WTC11 (cell line): ENCODE measurements at regions not wholly inside any gene's neighbourhood (a gene's known extent, or its start where the extent isn't known, plus 50 kb on each side); places are given as distances from the start of the nearest gene placed in this dataset.
"Not testable (repeated sequence)": the region's sequence is repeated elsewhere in the genome, so short reads cannot be mapped to it uniquely, and the experiment has no call there.

Experiments
- CBFB ChIP-seq: sonication (generic); formaldehyde crosslinking; IDR thresholded peaks from 2 replicates; pipeline ENCODE4 v1.8.1; 2022; ENCODE audit warnings: mild to moderate bottlenecking, low read depth, missing genetic modification reagents
- E2F5 ChIP-seq: sonication (generic); formaldehyde crosslinking; IDR thresholded peaks from 2 replicates; pipeline ENCODE4 v1.8.1; 2022; ENCODE audit warnings: mild to moderate bottlenecking, moderate library complexity, missing genetic modification reagents
- ELF4 ChIP-seq: sonication (generic); formaldehyde crosslinking; IDR thresholded peaks from 2 replicates; pipeline ENCODE4 v1.8.1; 2022; ENCODE audit warnings: low read depth, mild to moderate bottlenecking, moderate library complexity, missing genetic modification reagents
- JUN ChIP-seq: sonication (generic); formaldehyde crosslinking; IDR thresholded peaks from 2 replicates; pipeline ENCODE4 v1.8.0; 2023; ENCODE audit warnings: mild to moderate bottlenecking, missing genetic modification reagents
- TCF7 ChIP-seq: sonication (generic); formaldehyde crosslinking; IDR thresholded peaks from 2 replicates; pipeline ENCODE4 v1.8.0; 2022; ENCODE audit warnings: mild to moderate bottlenecking, low read depth, missing genetic modification reagents, moderate library complexity
- USF1 ChIP-seq: sonication (generic); formaldehyde crosslinking; IDR thresholded peaks from 2 replicates; pipeline ENCODE4 v1.8.0; 2022; ENCODE audit warnings: mild to moderate bottlenecking, missing genetic modification reagents
- TF ChIP-seq, protein P1 (sequence below): fragments of 200-600 bp; IDR thresholded peaks from 2 replicates; pipeline ENCODE4 v1.8.0; 2022; ENCODE audit warnings: antibody characterized with exemption
- TF ChIP-seq, protein P2 (sequence below): sonication (generic); formaldehyde crosslinking; conservative IDR thresholded peaks from 2 replicates; pipeline ENCODE4 v1.8.1; 2023; ENCODE audit warnings: mild to moderate bottlenecking, low read depth, missing genetic modification reagents, moderate library complexity

- TF ChIP-seq TCF7; USF1; CBFB (CRISPR knock-in tag); JUN; E2F5 (CRISPR knock-in tag); ELF4 (CRISPR knock-in tag): not testable (repeated sequence)
- TF ChIP-seq, protein P1, sequence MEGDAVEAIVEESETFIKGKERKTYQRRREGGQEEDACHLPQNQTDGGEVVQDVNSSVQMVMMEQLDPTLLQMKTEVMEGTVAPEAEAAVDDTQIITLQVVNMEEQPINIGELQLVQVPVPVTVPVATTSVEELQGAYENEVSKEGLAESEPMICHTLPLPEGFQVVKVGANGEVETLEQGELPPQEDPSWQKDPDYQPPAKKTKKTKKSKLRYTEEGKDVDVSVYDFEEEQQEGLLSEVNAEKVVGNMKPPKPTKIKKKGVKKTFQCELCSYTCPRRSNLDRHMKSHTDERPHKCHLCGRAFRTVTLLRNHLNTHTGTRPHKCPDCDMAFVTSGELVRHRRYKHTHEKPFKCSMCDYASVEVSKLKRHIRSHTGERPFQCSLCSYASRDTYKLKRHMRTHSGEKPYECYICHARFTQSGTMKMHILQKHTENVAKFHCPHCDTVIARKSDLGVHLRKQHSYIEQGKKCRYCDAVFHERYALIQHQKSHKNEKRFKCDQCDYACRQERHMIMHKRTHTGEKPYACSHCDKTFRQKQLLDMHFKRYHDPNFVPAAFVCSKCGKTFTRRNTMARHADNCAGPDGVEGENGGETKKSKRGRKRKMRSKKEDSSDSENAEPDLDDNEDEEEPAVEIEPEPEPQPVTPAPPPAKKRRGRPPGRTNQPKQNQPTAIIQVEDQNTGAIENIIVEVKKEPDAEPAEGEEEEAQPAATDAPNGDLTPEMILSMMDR: not testable (repeated sequence)
- TF ChIP-seq, protein P2, sequence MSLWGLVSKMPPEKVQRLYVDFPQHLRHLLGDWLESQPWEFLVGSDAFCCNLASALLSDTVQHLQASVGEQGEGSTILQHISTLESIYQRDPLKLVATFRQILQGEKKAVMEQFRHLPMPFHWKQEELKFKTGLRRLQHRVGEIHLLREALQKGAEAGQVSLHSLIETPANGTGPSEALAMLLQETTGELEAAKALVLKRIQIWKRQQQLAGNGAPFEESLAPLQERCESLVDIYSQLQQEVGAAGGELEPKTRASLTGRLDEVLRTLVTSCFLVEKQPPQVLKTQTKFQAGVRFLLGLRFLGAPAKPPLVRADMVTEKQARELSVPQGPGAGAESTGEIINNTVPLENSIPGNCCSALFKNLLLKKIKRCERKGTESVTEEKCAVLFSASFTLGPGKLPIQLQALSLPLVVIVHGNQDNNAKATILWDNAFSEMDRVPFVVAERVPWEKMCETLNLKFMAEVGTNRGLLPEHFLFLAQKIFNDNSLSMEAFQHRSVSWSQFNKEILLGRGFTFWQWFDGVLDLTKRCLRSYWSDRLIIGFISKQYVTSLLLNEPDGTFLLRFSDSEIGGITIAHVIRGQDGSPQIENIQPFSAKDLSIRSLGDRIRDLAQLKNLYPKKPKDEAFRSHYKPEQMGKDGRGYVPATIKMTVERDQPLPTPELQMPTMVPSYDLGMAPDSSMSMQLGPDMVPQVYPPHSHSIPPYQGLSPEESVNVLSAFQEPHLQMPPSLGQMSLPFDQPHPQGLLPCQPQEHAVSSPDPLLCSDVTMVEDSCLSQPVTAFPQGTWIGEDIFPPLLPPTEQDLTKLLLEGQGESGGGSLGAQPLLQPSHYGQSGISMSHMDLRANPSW: not testable (repeated sequence)
Observed at GRCh38 chr5:176757569-176757968, 52.8 kb upstream of the UNC5A start.
